Coronary artery (tissue), 2 donors: ENCODE measurements at regions not wholly inside any gene's neighbourhood (a gene's known extent, or its start where the extent isn't known, plus 50 kb on each side); places are given as distances from the start of the nearest gene placed in this dataset.
A peak's percentile ranks its signal among the peaks of the same experiment; 100 is the strongest.

Source experiments
- DNase-seq: peaks from one replicate; pipeline ENCODE4 v3.0.0-alpha.2; 2017; ENCODE audit warnings: low spot score
- H3K27ac ChIP-seq, 2 donors: fragments of 200-600 bp; sonication (generic); one replicate each; pipeline ENCODE4 v1.5.1; 2016 to 2019
- H3K4me3 ChIP-seq: fragments of 200-600 bp; sonication (generic); 2 replicates; pipeline ENCODE4 v1.5.1; 2016; ENCODE audit warnings: mild to moderate bottlenecking, moderate library complexity
- CTCF ChIP-seq: fragments of 200-600 bp; sonication (generic); IDR thresholded peaks from one replicate; pipeline ENCODE4 v1.5.1; 2019; ENCODE audit warnings: antibody characterized with exemption

- no peak for TF ChIP-seq CTCF
- peak; percentile 63 for DNase-seq
- Histone ChIP-seq H3K4me3 (no peak overlapping the region), H3K27ac (no peak overlapping the region)
Measured at GRCh38 chr11:134533511-134533910, 121.5 kb upstream of the B3GAT1 start.

- no peak overlapping the region for H3K4me3 ChIP-seq
- peak; percentile 64 for DNase-seq
- no peak for TF ChIP-seq CTCF
- H3K27ac ChIP-seq = no peak overlapping the region
Measured at GRCh38 chr11:134532921-134533421, 120.9 kb upstream of the B3GAT1 start.

- DNase-seq = peak; percentile 41
- Histone ChIP-seq H3K4me3 (no peak overlapping the region), H3K27ac (no peak overlapping the region)
- no peak for TF ChIP-seq CTCF
Measured at GRCh38 chr11:134532131-134532920, 120.3 kb upstream of the B3GAT1 start.

- no peak for TF ChIP-seq CTCF
- peak; percentile 60 for DNase-seq
- Histone ChIP-seq H3K27ac (no peak overlapping the region), H3K4me3 (no peak overlapping the region)
Measured at GRCh38 chr11:134531327-134532130, 119.5 kb upstream of the B3GAT1 start.

GRCh38 chr11:134530636-134531326, 118.7 kb upstream of the B3GAT1 start:
- no peak overlapping the region for H3K27ac ChIP-seq
- no peak for TF ChIP-seq CTCF
- H3K4me3 ChIP-seq = no peak overlapping the region
- peak; percentile 35 for DNase-seq

GRCh38 chr11:134529212-134530096, 117.4 kb upstream of the B3GAT1 start:
- no peak for TF ChIP-seq CTCF
- peak; percentile 60 for DNase-seq
- Histone ChIP-seq H3K27ac (no peak overlapping the region), H3K4me3 (no peak overlapping the region)
